GM10248 (cell line): ENCODE measurements at regions not wholly inside any gene's neighbourhood (a gene's known extent, or its start where the extent isn't known, plus 50 kb on each side); places are given as distances from the start of the nearest gene placed in this dataset.
"Not testable (repeated sequence)": the region's sequence is repeated elsewhere in the genome, so short reads cannot be mapped to it uniquely, and the experiment has no call there.

Experiments
- CTCF ChIA-PET: fragments of 300-600 bp; sonication (Branson Sonifier 250); formaldehyde crosslinking; extraction: SDS; loops from one replicate; lab custom pipeline; 2021; ENCODE audit warnings: antibody characterized with exemption; lab: Yijun Ruan, JAX
- POLR2A ChIA-PET: fragments of 350-650 bp; sonication (Branson Sonifier 250); formaldehyde crosslinking; extraction: SDS; loops from one replicate; lab custom pipeline; 2020; ENCODE audit warnings: antibody characterized with exemption; lab: Yijun Ruan, JAX
- DNase-seq: peaks from one replicate; pipeline ENCODE4 v3.0.0; 2012; ENCODE audit errors: extremely low spot score
- TF ChIP-seq, protein P1 (sequence below): IDR thresholded peaks from 2 replicates; pipeline ENCODE4 v1.5.1; 2012; ENCODE audit warnings: mild to moderate bottlenecking, low read depth; ENCODE audit errors: extremely low read depth, missing control alignments, control extremely low read depth

DNA sequence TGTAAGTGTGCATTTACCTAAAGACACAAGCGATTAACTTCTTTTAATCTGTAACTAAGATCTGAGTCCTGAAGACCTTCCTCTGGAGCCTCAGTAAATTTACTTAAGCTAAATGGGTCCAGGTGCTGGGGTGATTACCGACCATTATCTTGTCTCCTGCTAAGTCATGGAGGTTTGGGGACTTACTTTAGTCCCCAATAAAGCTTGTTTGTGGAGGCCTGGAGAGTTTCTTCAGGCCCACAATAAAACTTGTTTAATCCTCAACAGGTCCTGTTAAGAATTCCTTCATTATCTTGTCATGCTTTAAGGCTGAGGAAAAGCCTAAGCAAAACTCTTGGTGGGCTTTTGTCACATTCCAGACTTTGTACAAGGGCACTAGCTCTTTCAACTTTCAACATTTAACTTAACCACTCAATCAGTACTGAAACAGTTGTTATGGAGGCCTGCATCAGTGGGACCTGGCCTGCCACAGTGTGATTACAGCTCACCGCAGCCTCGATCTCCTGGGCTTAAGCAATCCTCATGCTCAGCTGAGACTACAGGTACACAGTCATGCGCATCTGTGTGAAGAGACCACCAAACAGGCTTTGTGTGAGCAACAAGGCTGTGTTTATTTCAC lies 84.0 kb downstream of the FMO4 start:
- TF ChIP-seq, protein P1, sequence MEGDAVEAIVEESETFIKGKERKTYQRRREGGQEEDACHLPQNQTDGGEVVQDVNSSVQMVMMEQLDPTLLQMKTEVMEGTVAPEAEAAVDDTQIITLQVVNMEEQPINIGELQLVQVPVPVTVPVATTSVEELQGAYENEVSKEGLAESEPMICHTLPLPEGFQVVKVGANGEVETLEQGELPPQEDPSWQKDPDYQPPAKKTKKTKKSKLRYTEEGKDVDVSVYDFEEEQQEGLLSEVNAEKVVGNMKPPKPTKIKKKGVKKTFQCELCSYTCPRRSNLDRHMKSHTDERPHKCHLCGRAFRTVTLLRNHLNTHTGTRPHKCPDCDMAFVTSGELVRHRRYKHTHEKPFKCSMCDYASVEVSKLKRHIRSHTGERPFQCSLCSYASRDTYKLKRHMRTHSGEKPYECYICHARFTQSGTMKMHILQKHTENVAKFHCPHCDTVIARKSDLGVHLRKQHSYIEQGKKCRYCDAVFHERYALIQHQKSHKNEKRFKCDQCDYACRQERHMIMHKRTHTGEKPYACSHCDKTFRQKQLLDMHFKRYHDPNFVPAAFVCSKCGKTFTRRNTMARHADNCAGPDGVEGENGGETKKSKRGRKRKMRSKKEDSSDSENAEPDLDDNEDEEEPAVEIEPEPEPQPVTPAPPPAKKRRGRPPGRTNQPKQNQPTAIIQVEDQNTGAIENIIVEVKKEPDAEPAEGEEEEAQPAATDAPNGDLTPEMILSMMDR: no peak
- DNase-seq: no peak
- ChIA-PET POLR2A (no interaction called here), CTCF (interaction anchor here (1.3 to 1.6 kb wide), 2 partner anchors 13 to 15 kb away, joined by 4 read pairs; no protein-coding TSS in a partner anchor)

DNA sequence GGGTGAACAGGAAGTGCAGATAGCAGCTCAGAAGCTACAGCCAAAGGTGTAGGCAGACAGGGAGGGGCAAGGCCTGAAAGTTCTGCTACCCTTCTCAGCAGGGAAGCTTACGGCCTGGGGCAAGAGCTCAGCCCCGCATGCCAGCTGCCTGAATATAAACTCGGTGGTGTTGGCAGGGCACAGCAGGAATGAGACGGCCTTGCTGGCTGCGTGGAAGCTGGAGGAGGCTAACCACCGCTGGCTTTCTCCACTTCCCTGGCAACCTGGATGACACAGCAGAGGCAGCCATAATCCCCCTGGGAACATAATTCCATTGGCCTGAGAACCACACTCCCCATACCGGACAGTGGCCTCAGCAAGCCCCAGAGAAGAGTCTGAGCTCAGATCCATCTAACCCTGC lies 81.9 kb upstream of the PRRC2C start:
- ChIA-PET CTCF (interaction anchor here (1.3 to 1.4 kb wide), 2 partner anchors 13 to 15 kb away, joined by 3 read pairs; no protein-coding TSS in a partner anchor), POLR2A (no interaction called here)
- TF ChIP-seq, protein P1: no peak
- no peak for DNase-seq

DNA sequence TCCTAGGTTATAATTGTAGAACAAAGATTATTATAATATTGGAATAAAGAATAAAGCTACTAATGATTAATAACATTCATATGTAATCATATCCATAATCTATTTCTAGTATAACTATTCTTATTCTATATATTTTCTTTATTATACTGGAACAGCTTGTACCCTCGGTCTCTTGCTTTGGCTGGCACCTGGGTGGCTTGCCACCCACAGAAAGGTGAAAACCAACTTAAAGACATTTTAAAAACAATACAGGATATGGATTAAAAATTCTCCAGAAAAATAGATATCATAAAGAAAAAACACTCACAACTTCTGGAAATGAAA lies 80.0 kb upstream of the PRRC2C start:
- TF ChIP-seq, protein P1: no peak
- ChIA-PET CTCF (interaction anchor here (1.2 kb wide), 1 partner anchor 9 kb away, joined by 3 read pairs; no protein-coding TSS in a partner anchor), POLR2A (no interaction called here)
- DNase-seq: no peak

DNA sequence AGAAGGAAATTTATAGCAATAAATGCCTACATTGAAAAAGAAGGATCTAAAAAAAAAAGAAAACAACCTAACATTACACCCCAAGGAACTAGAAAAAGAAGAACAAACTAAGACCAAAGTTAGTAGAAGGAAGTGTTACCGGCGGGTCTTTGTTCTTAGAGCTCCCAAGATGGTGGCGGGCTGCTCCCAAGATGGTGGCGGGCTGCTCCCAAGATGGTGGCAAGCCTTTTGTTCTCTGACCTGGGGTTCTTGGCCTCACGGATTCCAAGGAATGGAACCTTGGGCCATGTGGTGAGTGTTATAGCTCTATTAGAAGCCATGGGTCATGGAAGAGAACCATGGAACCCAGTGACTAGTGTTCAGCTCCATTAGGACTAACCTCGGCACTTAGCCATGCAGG lies 71.8 kb upstream of the PRRC2C start:
- POLR2A ChIA-PET, DNase-seq: not testable (repeated sequence)
- CTCF ChIA-PET: interaction anchor here (0.9 to 1.8 kb wide), 2 partner anchors 8 to 15 kb away, joined by 3 to 4 read pairs; no protein-coding TSS in a partner anchor

DNA sequence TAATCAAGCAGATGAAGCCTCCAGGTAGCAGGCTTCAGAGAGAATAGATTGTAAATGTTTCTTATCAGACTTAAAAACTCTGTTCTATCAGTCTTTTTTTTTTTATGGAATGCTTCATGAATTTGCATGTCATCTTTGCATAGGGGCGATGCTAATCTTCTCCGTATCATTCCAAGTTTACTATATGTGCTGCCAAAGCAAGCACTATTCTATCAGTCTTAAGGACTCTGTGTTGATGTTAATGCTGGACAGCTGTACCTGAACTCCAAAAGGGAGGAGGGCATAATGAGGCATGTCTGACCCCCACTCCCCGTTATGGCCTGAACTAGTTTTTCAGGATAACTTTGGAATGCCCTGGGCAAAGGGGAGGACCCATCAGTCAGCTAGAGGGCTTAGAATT lies 66.8 kb upstream of the PRRC2C start:
- no peak for DNase-seq
- ChIA-PET CTCF (interaction anchor here (1.0 kb wide), 1 partner anchor 15 kb away, joined by 3 read pairs; no protein-coding TSS in a partner anchor), POLR2A (no interaction called here)
- TF ChIP-seq, protein P1: no peak

DNA sequence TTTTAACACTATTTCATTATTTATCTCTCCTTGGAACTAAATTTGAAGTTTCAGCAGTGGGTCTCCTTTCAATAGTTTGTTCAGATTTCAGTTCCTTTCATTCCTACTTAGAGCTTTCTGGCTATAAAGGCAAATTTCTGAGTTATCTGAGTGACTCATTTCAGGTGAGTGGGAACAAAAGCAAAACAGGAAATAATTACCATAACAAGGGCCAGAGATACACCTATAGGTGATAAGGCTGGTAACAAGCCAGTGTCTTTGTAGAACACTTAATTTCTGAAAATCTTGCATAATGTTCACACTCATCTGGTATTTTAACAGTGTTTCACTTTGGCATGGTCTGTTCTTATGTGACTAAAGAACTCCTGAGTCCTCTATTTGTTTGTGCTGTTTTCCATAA lies 64.5 kb upstream of the PRRC2C start:
- ChIA-PET CTCF (no interaction called here), POLR2A (no interaction called here)
- TF ChIP-seq, protein P1: no peak
- no peak for DNase-seq

DNA sequence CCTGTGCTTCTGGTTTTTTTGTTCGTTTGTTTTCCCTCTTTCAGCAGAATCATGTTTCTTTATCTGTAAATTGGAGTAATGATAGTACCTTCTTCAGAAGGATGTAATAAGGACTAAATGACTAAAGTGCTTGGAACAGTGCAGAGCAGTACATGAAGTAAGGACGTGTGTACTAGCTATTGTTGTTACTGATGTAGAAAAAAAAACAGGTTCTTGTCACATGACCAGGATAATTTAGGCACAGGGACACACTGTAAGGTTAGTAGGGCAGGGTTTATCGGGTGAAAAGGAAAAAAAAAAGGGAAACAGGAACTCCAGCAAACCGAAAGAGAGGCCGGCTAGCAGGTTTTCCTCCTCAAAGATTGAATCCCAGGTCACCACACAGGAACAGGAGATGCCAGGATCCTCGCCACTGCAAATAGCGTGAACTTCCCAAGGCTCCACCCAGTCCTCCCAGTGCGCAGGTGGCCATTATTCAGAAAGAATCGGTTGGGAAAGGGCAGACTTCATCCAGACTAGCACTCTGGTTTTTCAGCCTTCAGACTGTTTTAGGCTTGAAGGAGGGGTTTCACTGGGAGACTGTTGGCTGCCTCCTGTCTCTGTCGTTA lies 63.8 kb upstream of the PRRC2C start:
- POLR2A ChIA-PET: no interaction called here
- TF ChIP-seq, protein P1: no peak
- CTCF ChIA-PET: no interaction called here
- no peak for DNase-seq
